ENCODE measurements at regions not wholly inside any gene's neighbourhood (a gene's known extent, or its start where the extent isn't known, plus 50 kb on each side); places are given as distances from the start of the nearest gene placed in this dataset.
A peak's percentile ranks its signal among the peaks of the same experiment; 100 is the strongest.
"Not testable (repeated sequence)": the region's sequence is repeated elsewhere in the genome, so short reads cannot be mapped to it uniquely, and the experiment has no call there.

DNA sequence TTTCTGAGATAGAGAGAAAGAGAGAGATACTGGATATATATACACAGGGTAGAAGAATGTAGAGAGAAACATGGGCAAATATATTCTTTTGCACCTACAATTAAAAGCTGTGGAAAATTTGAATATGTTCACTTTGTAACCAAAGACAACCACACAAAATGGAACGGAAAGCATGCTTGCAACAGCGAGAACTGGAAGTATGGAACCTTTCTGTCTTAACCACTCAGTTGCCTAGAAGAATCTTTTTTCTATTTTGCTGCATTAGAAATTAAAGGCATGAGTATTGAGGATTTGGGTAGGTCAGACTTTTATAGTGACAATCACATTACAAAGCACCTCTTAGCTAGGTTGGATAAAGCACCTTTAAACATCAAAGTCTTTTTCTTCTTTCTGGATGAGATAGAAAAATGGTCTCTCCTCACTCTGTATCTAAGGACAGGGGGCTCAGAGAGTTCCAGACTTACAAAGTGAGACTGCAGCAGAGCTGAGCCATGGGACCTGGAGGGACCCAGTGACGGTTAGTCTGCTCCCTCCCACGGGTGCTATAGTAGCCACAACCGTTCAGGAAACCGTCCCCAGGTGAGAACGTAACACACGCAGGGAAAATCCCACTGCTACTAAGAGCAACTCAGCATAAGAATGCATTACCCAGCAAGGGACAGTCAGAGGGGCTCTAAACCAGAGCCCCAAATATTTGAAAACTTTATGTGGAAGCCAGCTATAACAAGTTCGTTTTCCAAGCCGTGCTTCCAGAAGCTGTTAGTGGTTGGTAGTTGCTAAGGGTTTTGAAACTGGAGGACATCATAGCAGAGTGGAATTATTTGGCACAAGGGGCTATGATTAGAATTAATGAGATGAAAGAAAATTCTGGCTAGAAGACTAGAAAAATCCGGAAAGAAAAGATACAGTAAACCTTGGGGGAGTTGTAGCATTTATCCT, 97.1 kb downstream of the DAD1 start:
- no peak for DNase-seq (ENCODE audit: low read depth)

DNA sequence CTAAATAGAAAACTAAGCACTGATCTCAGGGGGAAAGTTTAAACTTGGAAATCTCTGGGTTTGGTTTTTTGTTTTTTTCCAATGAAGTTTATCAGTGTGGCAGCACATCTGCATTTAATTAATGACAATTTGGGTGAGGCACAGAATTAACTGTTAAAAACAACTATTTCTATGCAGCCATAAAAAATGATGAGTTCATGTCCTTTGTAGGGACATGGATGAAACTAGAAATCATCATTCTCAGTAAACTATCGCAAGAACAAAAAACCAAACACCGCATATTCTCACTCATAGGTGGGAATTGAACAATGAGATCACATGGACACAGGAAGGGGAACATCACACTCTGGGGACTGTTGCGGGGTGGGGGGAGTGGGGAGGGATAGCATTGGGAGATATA, 98.0 kb downstream of the DAD1 start:
- DNase-seq (ENCODE audit: low read depth): not testable (repeated sequence)

DNA sequence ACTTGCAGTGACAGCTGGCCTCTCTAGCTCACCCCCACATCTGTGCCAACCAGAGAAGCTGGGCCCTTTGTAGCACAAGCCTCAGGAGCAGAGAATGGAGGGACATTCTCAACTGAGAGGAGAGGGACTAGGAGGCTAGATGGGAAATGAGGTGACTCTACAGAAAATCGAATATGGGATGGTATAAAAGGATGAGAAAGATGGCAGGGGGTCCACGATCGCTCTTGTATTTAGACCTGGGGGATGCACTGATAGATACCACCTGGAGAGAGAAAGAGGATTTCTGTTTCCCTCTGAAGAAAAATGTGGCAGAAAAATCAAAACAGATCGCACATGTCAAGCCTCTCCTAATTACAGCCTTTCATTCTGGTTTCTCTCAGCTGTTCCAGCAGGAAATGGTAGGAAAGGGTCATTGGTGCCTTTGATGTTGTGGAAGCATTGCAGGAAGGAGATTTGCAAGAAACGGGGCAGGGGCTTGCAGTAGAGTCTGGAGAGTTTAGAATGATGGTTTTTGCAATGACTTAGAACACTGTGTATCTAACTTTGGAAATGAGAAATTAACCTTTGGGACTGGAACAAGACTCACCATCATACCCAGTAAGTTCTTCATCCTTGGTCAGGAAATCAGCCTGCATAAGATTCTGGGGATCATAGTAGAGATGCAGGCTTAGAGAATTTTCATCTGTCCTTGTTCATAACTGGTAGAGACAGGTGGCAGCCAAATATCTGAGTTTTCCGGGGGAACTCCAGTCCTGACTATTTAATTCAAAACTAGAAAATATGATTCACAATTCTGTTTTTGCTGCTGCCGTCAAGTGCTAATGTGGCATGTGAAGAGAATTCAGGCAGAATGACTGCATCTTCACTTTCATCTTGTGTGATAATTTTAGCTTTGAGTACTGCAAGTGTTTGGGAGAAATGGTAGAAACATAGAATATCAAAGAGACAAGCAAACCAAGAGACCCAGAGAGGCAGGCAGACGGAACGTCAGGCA, 98.8 kb downstream of the DAD1 start:
- DNase-seq (ENCODE audit: low read depth): no peak

DNA sequence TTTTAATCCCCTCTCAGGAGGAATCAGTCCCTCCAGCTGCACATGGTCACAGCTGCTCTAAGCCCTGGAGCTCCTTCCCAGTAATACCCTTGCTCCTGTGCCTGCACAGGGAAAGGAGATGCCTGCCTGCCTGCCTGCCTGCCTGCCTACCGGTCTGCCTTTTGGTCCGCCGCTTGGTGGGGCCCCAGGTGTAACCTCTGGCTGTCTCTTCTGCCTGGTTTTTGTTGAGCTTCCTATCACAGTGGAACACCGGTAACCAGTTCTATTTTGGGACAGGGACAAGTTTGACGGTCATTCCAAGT, 99.8 kb downstream of the DAD1 start:
- no peak for DNase-seq (ENCODE audit: low read depth)

DNA sequence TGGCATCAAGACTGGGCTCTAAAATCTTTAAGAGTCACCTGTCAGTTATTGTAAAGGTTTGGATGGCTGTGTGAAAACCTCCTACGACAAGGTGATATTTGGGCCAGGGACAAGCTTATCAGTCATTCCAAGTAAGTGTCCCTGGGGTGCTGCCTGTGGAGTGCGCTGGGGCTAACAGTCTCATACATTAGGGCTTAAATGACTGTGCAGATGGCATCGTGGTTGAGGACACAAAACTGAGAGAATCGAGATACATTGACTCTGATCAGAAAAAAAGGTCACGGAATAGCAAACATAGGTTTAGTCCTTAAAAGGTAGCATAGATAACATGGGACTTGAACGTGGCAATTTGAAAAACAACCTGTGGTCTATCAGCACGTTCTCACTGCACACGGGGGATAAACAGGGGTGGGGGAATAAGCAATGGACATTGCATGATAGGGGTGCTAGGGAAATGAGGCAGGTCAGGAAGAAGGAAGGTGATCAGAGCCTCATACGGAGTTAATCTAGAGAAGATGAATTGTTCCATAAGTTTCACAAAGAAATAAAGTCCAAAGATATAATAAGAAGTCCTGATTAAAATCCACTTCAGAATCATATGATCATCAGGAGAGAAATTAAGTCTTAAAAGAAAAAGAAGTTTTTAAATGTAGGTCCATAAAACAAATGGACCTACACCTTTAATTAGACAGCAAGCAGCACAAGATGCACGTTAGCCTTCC, 100.3 kb downstream of the DAD1 start:
- DNase-seq (ENCODE audit: low read depth): no peak

DNA sequence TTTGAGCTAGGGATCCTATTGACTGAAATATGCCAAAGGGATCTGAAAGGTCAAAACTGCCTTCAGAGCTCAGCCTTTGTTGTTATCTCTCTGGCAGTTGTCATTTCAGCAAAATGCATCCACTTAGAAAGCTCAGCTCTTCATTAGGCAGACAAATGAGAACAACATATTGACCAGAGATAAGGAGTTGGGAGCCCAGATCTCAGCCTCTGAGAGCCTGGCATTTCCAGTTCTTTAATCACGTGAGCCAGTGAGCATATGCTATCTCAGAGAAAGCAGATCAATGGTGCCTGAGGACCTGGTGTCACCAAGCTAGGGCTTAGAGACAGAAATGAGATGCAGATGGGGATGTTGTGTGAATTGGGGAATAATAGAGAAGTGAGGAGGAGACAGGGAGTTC, 101.1 kb downstream of the DAD1 start:
- DNase-seq (ENCODE audit: low read depth): no peak

DNA sequence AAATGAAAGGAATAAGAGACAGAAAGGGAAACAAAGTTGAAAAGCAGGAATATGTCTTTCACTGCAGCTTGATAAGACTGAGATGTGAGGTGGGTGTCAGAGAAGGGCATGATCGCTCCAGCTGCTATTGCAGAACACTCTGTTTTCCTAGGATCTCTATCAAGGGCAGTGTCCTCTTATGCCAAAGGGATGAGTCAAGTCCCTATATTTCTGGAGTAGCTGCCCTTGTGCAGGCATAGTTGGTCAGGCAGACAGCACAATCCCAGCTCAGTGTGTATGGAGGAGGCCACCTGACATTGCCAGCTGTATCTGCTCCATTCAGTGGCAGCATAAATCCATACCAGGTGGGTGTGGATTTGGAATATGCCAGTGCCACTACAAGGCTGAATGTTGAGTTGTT, 101.6 kb downstream of the DAD1 start:
- DNase-seq (ENCODE audit: low read depth): no peak

DNA sequence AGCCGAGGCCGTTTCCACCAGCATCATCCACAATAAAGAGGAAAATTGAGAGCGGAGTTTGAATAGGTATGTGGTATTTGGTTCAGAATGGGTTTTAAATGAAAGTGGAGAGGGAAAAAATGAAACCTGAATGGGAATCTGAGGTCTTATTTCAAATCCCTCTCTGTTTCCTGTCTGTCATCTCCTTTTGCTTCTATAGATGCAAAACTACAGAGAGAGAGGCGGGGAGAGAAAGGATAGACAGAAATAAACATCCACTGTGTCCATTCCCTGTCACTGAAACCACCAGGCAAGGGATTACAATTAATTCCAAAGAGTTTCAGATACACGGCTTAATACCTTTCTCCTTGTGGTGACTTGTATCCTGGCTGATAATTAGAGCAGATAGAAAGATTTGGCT, 102.3 kb downstream of the DAD1 start:
- no peak for DNase-seq (ENCODE audit: low read depth)

DNA sequence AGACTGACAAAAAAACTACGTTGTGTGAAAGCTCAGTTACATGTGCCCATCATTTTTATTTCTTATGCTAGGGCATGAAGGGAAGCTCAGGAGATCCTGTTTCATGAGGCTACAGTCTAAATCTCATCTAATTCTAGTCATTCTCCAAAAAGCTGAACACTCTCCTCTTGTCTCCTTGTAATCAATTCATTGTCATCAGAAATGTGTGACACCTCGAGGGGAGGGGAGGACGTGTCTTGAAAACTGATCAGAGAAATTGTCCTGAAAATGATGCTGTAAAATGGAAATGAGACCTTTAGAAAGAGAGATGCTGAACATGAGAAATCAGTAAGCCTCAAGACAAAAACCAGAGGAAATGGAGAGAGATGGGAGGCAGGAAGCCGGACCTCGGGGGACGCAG, 103.4 kb downstream of the DAD1 start:
- no peak for DNase-seq (ENCODE audit: low read depth)

DNA sequence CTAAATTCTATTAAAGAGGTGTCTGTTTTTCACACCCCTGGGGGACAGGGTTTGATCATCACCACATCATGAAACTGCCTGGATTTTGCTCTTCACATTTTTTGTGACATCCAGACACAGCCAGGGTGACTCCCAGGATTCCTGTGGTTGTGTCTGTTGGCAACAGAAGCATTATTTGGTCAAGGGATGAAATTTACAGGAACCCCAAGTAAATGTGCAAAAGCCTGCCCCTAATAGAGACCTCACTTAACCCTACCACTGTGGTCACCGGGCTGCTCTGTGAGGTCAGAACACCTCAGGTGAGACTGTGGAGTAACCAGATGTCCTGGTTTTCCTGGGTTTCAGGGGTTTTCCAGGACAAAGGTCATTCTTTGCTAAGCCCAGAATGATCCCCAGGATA, 103.8 kb downstream of the DAD1 start:
- peak; percentile 41 for DNase-seq (ENCODE audit: low read depth)

DNA sequence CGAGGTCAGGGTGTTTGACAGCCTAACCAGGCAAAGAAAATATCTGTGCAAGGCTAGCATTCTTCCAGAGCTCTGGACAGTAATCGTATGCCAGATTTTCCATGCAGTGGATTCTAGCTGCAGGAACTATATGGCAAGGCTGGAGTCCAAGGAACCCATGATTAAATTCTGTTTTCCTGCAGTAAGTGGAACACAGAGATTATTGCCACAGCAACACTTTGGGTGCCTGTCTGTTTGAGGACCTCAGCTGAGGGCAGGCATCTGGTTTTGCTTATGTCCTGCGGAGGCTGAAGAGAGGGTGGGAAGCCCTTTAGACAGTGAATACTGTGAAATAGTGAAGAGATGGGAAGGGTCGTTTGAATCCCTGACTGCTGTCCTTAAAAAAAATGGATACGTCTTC, 104.4 kb downstream of the DAD1 start:
- DNase-seq (ENCODE audit: low read depth): peak; percentile 11

DNA sequence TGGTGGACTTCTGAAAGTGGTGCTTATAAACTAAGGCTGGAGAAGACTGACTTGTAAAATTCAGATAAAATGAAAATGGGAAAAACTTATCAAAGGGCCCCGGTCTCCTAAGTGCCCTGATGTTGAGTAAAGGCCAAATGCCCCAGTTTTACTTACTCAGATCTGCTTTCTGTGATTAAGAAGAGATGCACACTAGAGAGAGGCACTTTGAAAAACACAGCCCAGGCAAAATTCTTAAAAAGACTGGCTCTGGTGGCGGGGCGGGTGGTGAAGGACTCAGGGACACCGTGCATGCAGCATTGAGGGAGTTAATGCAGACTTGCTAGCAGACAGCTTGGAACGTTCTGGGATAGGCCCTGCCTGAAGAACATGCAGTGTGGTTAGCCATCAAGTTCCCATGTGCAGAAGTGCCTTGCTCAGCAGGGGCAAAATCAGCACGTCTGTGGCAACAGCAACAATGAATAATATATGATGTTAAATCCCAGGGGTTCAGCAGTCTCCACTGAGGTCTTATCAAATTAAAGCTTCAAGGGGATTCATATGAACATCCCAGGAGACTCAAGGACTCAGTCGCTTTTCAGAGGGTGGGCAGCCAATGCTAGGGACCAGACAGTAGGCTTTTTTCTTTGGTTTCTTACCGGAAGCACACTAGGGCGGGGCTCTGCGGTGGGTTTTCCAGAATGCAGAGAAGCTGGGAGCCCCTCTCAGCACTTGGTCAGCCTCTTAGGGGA, 105.0 kb downstream of the DAD1 start:
- DNase-seq (ENCODE audit: low read depth): no peak

DNA sequence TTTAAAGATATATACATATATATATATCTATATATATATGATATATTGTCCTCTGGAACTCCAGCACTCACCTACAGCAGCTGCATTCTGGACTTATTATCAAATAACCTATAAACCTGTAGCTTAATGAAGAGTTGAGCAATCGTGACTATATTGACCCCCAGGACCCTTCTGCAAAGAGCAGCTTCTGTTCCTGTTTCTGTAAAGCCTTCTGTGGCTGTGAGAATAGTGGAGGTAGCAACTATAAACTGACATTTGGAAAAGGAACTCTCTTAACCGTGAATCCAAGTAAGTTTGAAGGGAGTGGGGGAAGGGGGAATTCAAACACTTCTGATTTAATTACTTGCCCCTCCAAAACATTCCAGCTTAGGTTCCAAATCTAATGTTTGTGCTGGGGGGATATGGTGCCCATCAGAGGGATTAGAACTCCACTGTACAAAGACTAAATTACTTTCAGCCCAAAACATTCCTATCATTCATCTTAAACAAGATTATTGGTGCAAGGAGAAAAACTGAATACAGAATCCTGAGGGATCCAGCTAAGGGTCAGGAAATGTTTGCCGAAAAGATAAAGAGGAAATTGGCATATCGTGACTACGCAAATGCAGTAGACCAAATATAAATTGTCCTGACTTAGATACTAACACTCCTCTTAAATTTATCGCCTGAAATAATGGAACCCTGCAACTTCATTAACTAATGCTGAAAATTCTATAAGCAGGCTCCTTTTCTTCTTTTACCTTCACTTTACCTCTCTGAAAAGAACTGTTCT, 106.1 kb downstream of the DAD1 start:
- DNase-seq (ENCODE audit: low read depth): no peak

DNA sequence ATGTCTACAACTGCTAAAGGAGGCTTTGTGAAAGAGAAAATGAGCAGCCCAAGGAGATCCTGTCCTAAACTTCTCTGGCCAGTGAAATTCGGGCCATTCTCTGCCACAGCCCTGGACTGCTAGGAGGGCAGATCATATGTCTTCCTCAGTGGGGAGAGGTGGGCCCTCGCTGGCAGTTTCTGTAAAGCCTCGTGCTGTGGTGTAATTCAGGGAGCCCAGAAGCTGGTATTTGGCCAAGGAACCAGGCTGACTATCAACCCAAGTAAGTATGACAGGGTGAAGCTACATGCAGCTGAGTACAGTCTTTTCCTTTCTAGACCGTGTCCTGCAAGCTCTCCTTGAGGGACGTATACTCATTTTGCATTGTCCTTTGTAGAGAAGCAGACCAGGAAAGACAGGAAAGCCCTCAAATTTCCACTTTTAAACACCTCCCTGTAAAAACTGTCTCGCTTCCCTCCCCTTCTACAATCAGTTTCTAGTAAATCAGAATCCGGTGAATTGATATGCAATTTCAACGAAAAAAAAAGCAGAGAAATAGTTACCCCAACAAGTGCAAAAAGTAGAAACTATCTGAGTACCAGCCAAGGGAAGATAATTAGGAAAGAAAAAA, 106.8 kb downstream of the DAD1 start:
- DNase-seq (ENCODE audit: low read depth): no peak

DNA sequence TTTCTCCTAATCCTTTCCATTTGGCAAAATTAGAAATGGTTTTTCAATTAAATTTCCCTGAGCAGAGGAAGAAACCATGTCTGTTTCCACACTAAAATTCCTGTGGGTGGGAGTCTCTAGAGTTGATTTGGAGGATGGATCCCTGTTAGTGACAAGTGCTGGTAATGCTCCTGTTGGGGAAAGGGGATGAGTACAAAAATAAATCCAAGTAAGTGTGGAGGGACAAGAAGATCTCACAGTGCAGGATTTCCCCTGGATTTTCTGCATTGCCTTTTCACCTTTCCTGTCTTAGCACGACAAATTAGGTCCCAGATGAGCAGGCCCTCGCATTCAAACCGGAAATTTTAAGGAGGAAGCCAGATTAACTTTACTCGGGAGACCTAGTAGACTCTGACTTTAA, 107.5 kb downstream of the DAD1 start:
- no peak for DNase-seq (ENCODE audit: low read depth)

DNA sequence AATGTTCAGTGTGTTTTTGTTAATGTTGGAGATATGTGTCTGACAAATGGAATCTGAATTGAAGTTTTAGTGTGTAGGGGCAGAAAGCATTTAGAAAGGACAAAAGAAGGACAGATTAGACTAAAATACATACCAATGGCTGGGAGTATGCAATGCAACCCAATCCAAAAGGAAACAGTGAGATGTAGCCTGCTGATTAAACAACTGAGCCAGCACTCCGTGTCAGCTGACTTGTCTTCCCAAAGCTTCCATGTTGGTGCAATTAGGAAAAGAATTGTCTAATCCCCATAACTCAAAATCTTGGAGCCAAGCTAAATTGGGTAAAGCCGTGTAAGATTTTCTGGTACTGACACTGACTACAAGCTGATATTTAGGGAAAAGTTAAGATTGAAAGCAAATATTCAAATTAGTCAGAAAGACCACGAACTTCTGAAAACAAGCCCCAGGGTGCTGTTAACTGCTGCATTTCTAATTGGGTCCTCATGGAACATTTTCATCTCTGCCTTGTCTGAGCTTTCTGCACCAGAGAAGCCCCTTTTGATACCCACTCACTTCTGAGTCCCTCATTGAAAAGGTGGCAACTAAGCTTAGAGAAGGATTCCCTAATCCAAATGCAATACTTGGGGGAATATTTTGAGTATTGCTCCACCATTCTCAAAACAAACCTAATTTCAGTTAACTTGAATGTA, 109.1 kb downstream of the DAD1 start:
- peak; percentile 33 for DNase-seq (ENCODE audit: low read depth)

DNA sequence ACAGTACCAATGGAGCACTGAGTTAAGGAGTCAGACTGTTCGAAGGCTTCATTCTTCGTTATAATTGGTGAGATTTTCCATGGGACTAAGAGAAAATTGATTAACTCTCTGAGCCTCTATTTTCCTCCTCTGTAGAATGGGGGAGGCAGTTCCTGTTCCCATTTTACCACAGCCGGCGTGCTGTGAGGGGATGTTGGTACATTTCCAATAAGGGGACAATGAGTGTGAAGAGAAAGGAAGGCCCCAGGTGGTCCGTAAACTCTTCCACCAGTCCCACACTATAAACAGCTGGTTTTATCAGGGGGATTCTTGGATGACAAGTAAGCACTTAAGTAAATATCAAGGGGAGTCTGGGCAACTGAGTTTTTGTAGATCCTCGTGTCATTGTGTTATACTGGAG, 109.9 kb downstream of the DAD1 start:
- DNase-seq (ENCODE audit: low read depth): no peak

DNA sequence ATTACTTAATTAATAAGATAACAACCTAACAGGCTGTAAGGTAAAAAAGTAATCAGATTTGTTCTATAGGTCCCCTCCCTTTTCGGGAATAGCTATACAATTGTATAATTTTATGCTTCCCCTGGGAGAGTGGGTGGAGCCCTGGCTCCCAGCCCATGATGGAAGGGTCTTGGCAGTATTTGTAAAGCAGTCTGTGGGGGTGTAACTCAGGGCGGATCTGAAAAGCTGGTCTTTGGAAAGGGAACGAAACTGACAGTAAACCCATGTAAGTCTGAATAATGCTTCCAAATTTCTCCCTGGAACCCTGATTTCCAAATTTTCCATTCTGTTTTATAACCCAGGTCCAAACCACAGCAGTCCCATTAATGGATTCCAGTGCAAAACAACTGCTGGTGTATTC, 110.4 kb downstream of the DAD1 start:
- DNase-seq (ENCODE audit: low read depth): no peak

DNA sequence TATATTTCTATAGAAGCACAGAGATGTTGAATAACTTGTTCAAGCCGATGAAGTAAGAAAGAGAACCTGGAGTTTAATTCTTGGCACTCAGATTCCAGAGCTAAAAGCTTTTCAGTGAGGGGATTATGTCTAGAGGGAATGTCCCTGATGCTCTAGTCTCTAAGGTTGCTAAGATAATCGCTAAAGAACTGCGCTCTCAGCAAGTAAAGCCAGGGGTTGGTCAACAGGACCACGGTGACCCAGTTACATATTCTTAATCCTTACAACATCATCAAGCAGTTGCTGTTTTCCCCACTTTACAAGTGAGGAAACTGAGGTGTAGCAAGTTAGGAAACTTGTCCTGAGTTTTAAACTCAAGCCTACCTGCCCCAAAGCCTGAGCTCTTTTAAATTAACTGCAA, 110.8 kb downstream of the DAD1 start:
- DNase-seq (ENCODE audit: low read depth): no peak

All from EH (cell line).